ENCODE measurements at regions not wholly inside any gene's neighbourhood (a gene's known extent, or its start where the extent isn't known, plus 50 kb on each side); places are given as distances from the start of the nearest gene placed in this dataset.

GRCh38 chr10:47060356-47060755, 149.1 kb downstream of the PTPN20 start:
- TF ChIP-seq, protein P1, sequence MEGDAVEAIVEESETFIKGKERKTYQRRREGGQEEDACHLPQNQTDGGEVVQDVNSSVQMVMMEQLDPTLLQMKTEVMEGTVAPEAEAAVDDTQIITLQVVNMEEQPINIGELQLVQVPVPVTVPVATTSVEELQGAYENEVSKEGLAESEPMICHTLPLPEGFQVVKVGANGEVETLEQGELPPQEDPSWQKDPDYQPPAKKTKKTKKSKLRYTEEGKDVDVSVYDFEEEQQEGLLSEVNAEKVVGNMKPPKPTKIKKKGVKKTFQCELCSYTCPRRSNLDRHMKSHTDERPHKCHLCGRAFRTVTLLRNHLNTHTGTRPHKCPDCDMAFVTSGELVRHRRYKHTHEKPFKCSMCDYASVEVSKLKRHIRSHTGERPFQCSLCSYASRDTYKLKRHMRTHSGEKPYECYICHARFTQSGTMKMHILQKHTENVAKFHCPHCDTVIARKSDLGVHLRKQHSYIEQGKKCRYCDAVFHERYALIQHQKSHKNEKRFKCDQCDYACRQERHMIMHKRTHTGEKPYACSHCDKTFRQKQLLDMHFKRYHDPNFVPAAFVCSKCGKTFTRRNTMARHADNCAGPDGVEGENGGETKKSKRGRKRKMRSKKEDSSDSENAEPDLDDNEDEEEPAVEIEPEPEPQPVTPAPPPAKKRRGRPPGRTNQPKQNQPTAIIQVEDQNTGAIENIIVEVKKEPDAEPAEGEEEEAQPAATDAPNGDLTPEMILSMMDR (conservative IDR thresholded peaks at IDR 0.05 in 1 of 2, IDR thresholded peaks at IDR 0.05 in 1 of 2; ENCODE audit: low read depth in 1 of 2, low read length in 2 of 2) = no peak
- TF ChIP-seq EZH2 (IDR thresholded peaks at IDR 0.05; ENCODE audit: low read length, missing control alignments) = no peak

All from fibroblast of lung (primary cell).